Activated T-helper 1 cell treated with anti-CD3 and anti-CD28 coated beads, Interleukin-2, amount 50 U/mL, for 16 hours (primary cell): ENCODE measurements at regions not wholly inside any gene's neighbourhood (a gene's known extent, or its start where the extent isn't known, plus 50 kb on each side); places are given as distances from the start of the nearest gene placed in this dataset.
A peak's percentile ranks its signal among the peaks of the same experiment; 100 is the strongest.
"Not testable (repeated sequence)": the region's sequence is repeated elsewhere in the genome, so short reads cannot be mapped to it uniquely, and the experiment has no call there.

Experiments
- DNase-seq, 2 donors: peaks; one replicate each; pipeline ENCODE4 v3.0.0-alpha.2; 2020; ENCODE audit warnings: low read depth in 1 of 2, low spot score in 1 of 2

- DNase-seq = no peak
These were observed 164.1 kb upstream of the KCNQ5 start for GRCh38 chr6:72457738-72458137.

- no peak for DNase-seq
These were observed 163.3 kb upstream of the KCNQ5 start for GRCh38 chr6:72458521-72458920.

GRCh38 chr6:72461144-72461543 is 160.7 kb upstream of the KCNQ5 start:
- DNase-seq = no peak

GRCh38 chr6:72464246-72464645 is 157.6 kb upstream of the KCNQ5 start:
- no peak for DNase-seq

- no peak for DNase-seq
These were observed 156.8 kb upstream of the KCNQ5 start for GRCh38 chr6:72464791-72465691.

GRCh38 chr6:72466471-72466870 is 155.4 kb upstream of the KCNQ5 start:
- no peak for DNase-seq

GRCh38 chr6:72466971-72467566 is 154.8 kb upstream of the KCNQ5 start:
- DNase-seq = no peak

GRCh38 chr6:72469406-72469983 is 152.4 kb upstream of the KCNQ5 start:
- not testable (repeated sequence) for DNase-seq

- no peak for DNase-seq
These were observed 145.8 kb upstream of the KCNQ5 start for GRCh38 chr6:72476051-72476450.

- DNase-seq = no peak
These were observed 145.2 kb upstream of the KCNQ5 start for GRCh38 chr6:72476646-72477045.

- DNase-seq = no peak
These were observed 126.4 kb upstream of the KCNQ5 start for GRCh38 chr6:72495441-72495840.

GRCh38 chr6:72497186-72497585 is 124.7 kb upstream of the KCNQ5 start:
- no peak for DNase-seq

- no peak for DNase-seq
These were observed 121.2 kb upstream of the KCNQ5 start for GRCh38 chr6:72500669-72501068.

GRCh38 chr6:72504406-72504805 is 117.5 kb upstream of the KCNQ5 start:
- no peak for DNase-seq

- no peak for DNase-seq
These were observed 116.4 kb upstream of the KCNQ5 start for GRCh38 chr6:72505446-72505845.

- DNase-seq = no peak
These were observed 102.0 kb upstream of the KCNQ5 start for GRCh38 chr6:72519871-72520270.

- DNase-seq = no peak
These were observed 100.2 kb upstream of the KCNQ5 start for GRCh38 chr6:72521684-72522083.

GRCh38 chr6:72522735-72523141 is 99.1 kb upstream of the KCNQ5 start:
- peak in 1 of 2 donors; percentile 4 for DNase-seq

- DNase-seq = no peak
These were observed 97.7 kb upstream of the KCNQ5 start for GRCh38 chr6:72524011-72524645.

GRCh38 chr6:72525821-72526510 is 95.9 kb upstream of the KCNQ5 start:
- no peak for DNase-seq

- no peak for DNase-seq
These were observed 91.7 kb upstream of the KCNQ5 start for GRCh38 chr6:72530152-72530551.
